Endothelial cell (in vitro differentiated cells): ENCODE measurements at regions not wholly inside any gene's neighbourhood (a gene's known extent, or its start where the extent isn't known, plus 50 kb on each side); places are given as distances from the start of the nearest gene placed in this dataset.

Experiments used
- DNase-seq: peaks from one replicate; pipeline ENCODE4 v3.0.0; 2021; ENCODE audit warnings: low spot score
- H3K27ac Mint-ChIP-seq: one replicate; pipeline ENCODE4 v1.8.0; 2021; ENCODE audit warnings: mixed read lengths, inconsistent platforms; ENCODE audit not compliant: unreplicated experiment
- H3K27me3 Mint-ChIP-seq: one replicate; pipeline ENCODE4 v1.8.0; 2021; ENCODE audit warnings: mild to moderate bottlenecking, moderate library complexity, mixed read lengths, inconsistent platforms; ENCODE audit not compliant: unreplicated experiment
- H3K36me3 Mint-ChIP-seq: one replicate; pipeline ENCODE4 v1.8.0; 2021; ENCODE audit warnings: mild to moderate bottlenecking, low read depth, mixed read lengths, inconsistent platforms; ENCODE audit not compliant: unreplicated experiment
- H3K4me1 Mint-ChIP-seq: one replicate; pipeline ENCODE4 v1.8.0; 2021; ENCODE audit warnings: mild to moderate bottlenecking, mixed read lengths, inconsistent platforms; ENCODE audit not compliant: unreplicated experiment
- H3K4me3 Mint-ChIP-seq: one replicate; pipeline ENCODE4 v1.8.0; 2021; ENCODE audit warnings: mild to moderate bottlenecking, mixed read lengths, inconsistent platforms; ENCODE audit not compliant: unreplicated experiment
- H3K9me3 Mint-ChIP-seq: one replicate; pipeline ENCODE4 v1.8.0; 2021; ENCODE audit warnings: mixed read lengths, inconsistent platforms; ENCODE audit not compliant: unreplicated experiment
- CTCF ChIP-seq: fragments of 200-600 bp; sonication (generic); IDR thresholded peaks from one replicate; pipeline ENCODE4 v1.5.0; 2021; ENCODE audit warnings: antibody characterized with exemption; ENCODE audit not compliant: unreplicated experiment

DNA sequence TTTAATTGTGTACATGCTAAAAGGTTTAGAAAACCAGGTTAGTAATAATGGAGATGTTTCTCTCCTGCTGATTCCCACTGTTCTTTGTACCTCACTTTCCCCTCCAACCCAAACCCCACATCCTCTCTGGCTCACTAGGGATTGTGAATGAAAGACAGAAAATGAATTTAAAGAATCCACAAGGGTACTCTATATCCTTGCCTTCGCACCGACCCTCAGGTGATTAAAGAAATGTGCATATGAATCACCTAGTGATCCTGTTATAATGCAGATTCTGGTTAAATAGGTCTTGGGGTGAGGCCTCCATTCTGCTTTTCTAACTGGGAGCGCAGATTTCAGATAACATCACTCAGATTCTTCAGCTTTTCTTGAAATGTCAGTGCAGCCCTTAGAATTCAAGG is 84.3 kb upstream of the OTX2 start:
- no peak for TF ChIP-seq CTCF
- Mint-ChIP-seq H3K27ac (no peak overlapping the region), H3K4me1 (peaks cover 12% of the 10 kb centered on the region), H3K36me3 (no peaks in the 10 kb centered on the region), H3K9me3 (no peaks in the 10 kb centered on the region), H3K27me3 (peaks cover 1% of the 10 kb centered on the region), H3K4me3 (no peak overlapping the region)
- no peak for DNase-seq

- TF ChIP-seq CTCF = no peak
- no peaks in the 10 kb centered on the region for H3K9me3 Mint-ChIP-seq
- H3K36me3 Mint-ChIP-seq = no peaks in the 10 kb centered on the region
- DNase-seq = no peak
- peaks cover 1% of the 10 kb centered on the region for H3K27me3 Mint-ChIP-seq
- H3K4me1 Mint-ChIP-seq = peaks cover 12% of the 10 kb centered on the region
- H3K4me3 Mint-ChIP-seq = no peak overlapping the region
- no peak overlapping the region for H3K27ac Mint-ChIP-seq
These were observed 82.7 kb upstream of the OTX2 start for GRCh38 chr14:56892959-56893358.

- H3K27ac Mint-ChIP-seq = no peak overlapping the region
- no peak overlapping the region for H3K4me3 Mint-ChIP-seq
- TF ChIP-seq CTCF = no peak
- no peaks in the 10 kb centered on the region for H3K36me3 Mint-ChIP-seq
- H3K9me3 Mint-ChIP-seq = no peaks in the 10 kb centered on the region
- peaks cover 8% of the 10 kb centered on the region for H3K4me1 Mint-ChIP-seq
- no peaks in the 10 kb centered on the region for H3K27me3 Mint-ChIP-seq
- DNase-seq = no peak
These were observed 80.9 kb upstream of the OTX2 start for GRCh38 chr14:56891226-56891625.

GRCh38 chr14:56889705-56890104 is 79.4 kb upstream of the OTX2 start:
- Mint-ChIP-seq H3K27ac (no peak overlapping the region), H3K27me3 (peaks cover 1% of the 10 kb centered on the region), H3K9me3 (no peaks in the 10 kb centered on the region), H3K4me3 (no peak overlapping the region), H3K4me1 (peaks cover 7% of the 10 kb centered on the region), H3K36me3 (no peaks in the 10 kb centered on the region)
- TF ChIP-seq CTCF = no peak
- no peak for DNase-seq

DNA sequence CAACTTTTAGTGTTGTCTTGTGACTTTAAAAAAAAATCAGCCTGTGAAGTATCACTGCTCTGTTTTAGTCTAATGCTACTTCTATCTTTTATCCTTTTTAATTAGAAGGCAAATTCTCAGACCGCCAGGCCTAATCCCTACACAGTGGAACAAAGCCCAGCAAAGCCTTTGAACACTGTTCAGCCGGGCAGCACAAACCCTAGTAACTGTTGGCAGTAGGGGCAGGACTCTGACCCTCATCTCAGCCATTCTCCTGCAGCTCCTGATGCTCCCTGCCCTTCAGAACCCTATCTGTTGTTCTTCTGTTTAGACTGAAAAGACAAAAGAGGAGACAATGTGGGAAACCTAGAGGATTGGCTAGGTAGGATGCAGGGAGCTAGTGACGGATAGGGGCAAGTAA is 78.0 kb upstream of the OTX2 start:
- Mint-ChIP-seq H3K36me3 (no peaks in the 10 kb centered on the region), H3K27me3 (peaks cover 1% of the 10 kb centered on the region), H3K4me3 (no peak overlapping the region), H3K27ac (no peak overlapping the region), H3K4me1 (peaks cover 6% of the 10 kb centered on the region), H3K9me3 (no peaks in the 10 kb centered on the region)
- TF ChIP-seq CTCF = no peak
- no peak for DNase-seq
